ENCODE measurements at regions not wholly inside any gene's neighbourhood (a gene's known extent, or its start where the extent isn't known, plus 50 kb on each side); places are given as distances from the start of the nearest gene placed in this dataset.

GRCh38 chr11:96969251-96969650 lies 579.4 kb downstream of the JRKL start:
- TF ChIP-seq CTCF (IDR thresholded peaks at IDR 0.05; ENCODE audit: low read depth, low read length, missing input control): no peak
- no peak for TF ChIP-seq REST (IDR thresholded peaks at IDR 0.05)
- no peak for TF ChIP-seq EGR1 (IDR thresholded peaks at IDR 0.05; ENCODE audit: low read depth in 2 of 2)
- no peak for TF ChIP-seq YY1 (IDR thresholded peaks at IDR 0.05)
- no peak for TF ChIP-seq GABPA (IDR thresholded peaks at IDR 0.05 in 1 of 2, conservative IDR thresholded peaks at IDR 0.05 in 1 of 2)
- no peak for TF ChIP-seq RAD21 (IDR thresholded peaks at IDR 0.05)
- no peak for TF ChIP-seq MAX (IDR thresholded peaks at IDR 0.05)
- no peak for TF ChIP-seq TAF1 (conservative IDR thresholded peaks at IDR 0.05)
- TF ChIP-seq SP1 (IDR thresholded peaks at IDR 0.05): no peak
- no peak for TF ChIP-seq ZBTB33 (IDR thresholded peaks at IDR 0.05)
- TF ChIP-seq HNF4G (IDR thresholded peaks at IDR 0.05): no peak
- no peak for TF ChIP-seq HNF4A (conservative IDR thresholded peaks at IDR 0.05)
- TF ChIP-seq RXRA (IDR thresholded peaks at IDR 0.05): no peak
